Endothelial cell (in vitro differentiated cells): ENCODE measurements at regions not wholly inside any gene's neighbourhood (a gene's known extent, or its start where the extent isn't known, plus 50 kb on each side); places are given as distances from the start of the nearest gene placed in this dataset.
"Not testable (repeated sequence)": the region's sequence is repeated elsewhere in the genome, so short reads cannot be mapped to it uniquely, and the experiment has no call there.

Source experiments
- DNase-seq: peaks from one replicate; pipeline ENCODE4 v3.0.0; 2021; ENCODE audit warnings: low spot score
- H3K27ac Mint-ChIP-seq: one replicate; pipeline ENCODE4 v1.8.0; 2021; ENCODE audit warnings: mixed read lengths, inconsistent platforms; ENCODE audit not compliant: unreplicated experiment
- H3K27me3 Mint-ChIP-seq: one replicate; pipeline ENCODE4 v1.8.0; 2021; ENCODE audit warnings: mild to moderate bottlenecking, moderate library complexity, mixed read lengths, inconsistent platforms; ENCODE audit not compliant: unreplicated experiment
- H3K36me3 Mint-ChIP-seq: one replicate; pipeline ENCODE4 v1.8.0; 2021; ENCODE audit warnings: mild to moderate bottlenecking, low read depth, mixed read lengths, inconsistent platforms; ENCODE audit not compliant: unreplicated experiment
- H3K4me1 Mint-ChIP-seq: one replicate; pipeline ENCODE4 v1.8.0; 2021; ENCODE audit warnings: mild to moderate bottlenecking, mixed read lengths, inconsistent platforms; ENCODE audit not compliant: unreplicated experiment
- H3K4me3 Mint-ChIP-seq: one replicate; pipeline ENCODE4 v1.8.0; 2021; ENCODE audit warnings: mild to moderate bottlenecking, mixed read lengths, inconsistent platforms; ENCODE audit not compliant: unreplicated experiment
- H3K9me3 Mint-ChIP-seq: one replicate; pipeline ENCODE4 v1.8.0; 2021; ENCODE audit warnings: mixed read lengths, inconsistent platforms; ENCODE audit not compliant: unreplicated experiment
- CTCF ChIP-seq: fragments of 200-600 bp; sonication (generic); IDR thresholded peaks from one replicate; pipeline ENCODE4 v1.5.0; 2021; ENCODE audit warnings: antibody characterized with exemption; ENCODE audit not compliant: unreplicated experiment

- no peaks in the 10 kb centered on the region for H3K9me3 Mint-ChIP-seq
- no peak overlapping the region for H3K4me3 Mint-ChIP-seq
- TF ChIP-seq CTCF = no peak
- no peak overlapping the region for H3K27ac Mint-ChIP-seq
- DNase-seq = no peak
- H3K36me3 Mint-ChIP-seq = peaks cover 4% of the 10 kb centered on the region
- H3K27me3 Mint-ChIP-seq = peaks cover 3% of the 10 kb centered on the region
- peaks cover 6% of the 10 kb centered on the region for H3K4me1 Mint-ChIP-seq
Observed at GRCh38 chr18:39311111-39311712, 1745.6 kb upstream of the CELF4 start.

GRCh38 chr18:39308931-39309521, 1743.4 kb upstream of the CELF4 start:
- not testable (repeated sequence) for DNase-seq, H3K27me3 Mint-ChIP-seq, H3K27ac Mint-ChIP-seq, H3K9me3 Mint-ChIP-seq, H3K36me3 Mint-ChIP-seq, H3K4me3 Mint-ChIP-seq
- peaks cover 11% of the 10 kb centered on the region for H3K4me1 Mint-ChIP-seq

GRCh38 chr18:39305766-39306165, 1740.2 kb upstream of the CELF4 start:
- Mint-ChIP-seq H3K36me3 (peaks cover 4% of the 10 kb centered on the region), H3K9me3 (no peaks in the 10 kb centered on the region), H3K4me1 (peaks cover 7% of the 10 kb centered on the region), H3K27me3 (peaks cover 3% of the 10 kb centered on the region), H3K4me3 (no peak overlapping the region), H3K27ac (no peak overlapping the region)
- TF ChIP-seq CTCF = no peak
- DNase-seq = no peak

GRCh38 chr18:39302481-39302880, 1736.9 kb upstream of the CELF4 start:
- no peak for TF ChIP-seq CTCF
- Mint-ChIP-seq H3K4me3 (no peak overlapping the region), H3K27ac (no peak overlapping the region), H3K9me3 (no peaks in the 10 kb centered on the region), H3K36me3 (no peaks in the 10 kb centered on the region), H3K4me1 (peaks cover 7% of the 10 kb centered on the region), H3K27me3 (no peaks in the 10 kb centered on the region)
- no peak for DNase-seq

- H3K4me1 Mint-ChIP-seq = no peaks in the 10 kb centered on the region
- H3K4me3 Mint-ChIP-seq = no peak overlapping the region
- H3K27ac Mint-ChIP-seq = no peak overlapping the region
- H3K27me3 Mint-ChIP-seq = no peaks in the 10 kb centered on the region
- no peaks in the 10 kb centered on the region for H3K9me3 Mint-ChIP-seq
- H3K36me3 Mint-ChIP-seq = no peaks in the 10 kb centered on the region
- no peak for TF ChIP-seq CTCF
- DNase-seq = no peak
Observed at GRCh38 chr18:39299152-39299551, 1733.6 kb upstream of the CELF4 start.
